Psoas muscle (tissue), 7 donors: ENCODE measurements at regions not wholly inside any gene's neighbourhood (a gene's known extent, or its start where the extent isn't known, plus 50 kb on each side); places are given as distances from the start of the nearest gene placed in this dataset.
"Not testable (repeated sequence)": the region's sequence is repeated elsewhere in the genome, so short reads cannot be mapped to it uniquely, and the experiment has no call there.

Experiments
- ATAC-seq, 4 donors: fragments of 200-7000 bp; cut with Tn5 transposase; one replicate each; pipeline ENCODE4 v1.9.1; 2020; ENCODE audit warnings: moderate library complexity in 3 of 4, mild to moderate bottlenecking in 2 of 4
- DNase-seq, 2 donors: peaks; one replicate each; pipeline ENCODE4 v3.0.0-alpha.2; 2020
- H3K27ac ChIP-seq: fragments of 200-600 bp; one replicate; pipeline ENCODE4 v1.8.0; 2022
- H3K27me3 ChIP-seq, 3 donors: fragments of 200-600 bp in 1 of 3; one replicate each; pipeline versions ENCODE4 v1.6.1 to v1.8.0; 2013 to 2022; ENCODE audit warnings: low read length in 2 of 3, mild to moderate bottlenecking in 2 of 3, moderate library complexity in 1 of 3; ENCODE audit not compliant: insufficient read depth in 3 of 3
- H3K36me3 ChIP-seq, 2 donors: fragments of 200-600 bp in 1 of 2; one replicate each; pipeline versions ENCODE4 v1.6.1 to v1.8.0; 2013 to 2022; ENCODE audit warnings: low read depth in 1 of 2, mild to moderate bottlenecking in 1 of 2, moderate library complexity in 1 of 2; ENCODE audit not compliant: insufficient read depth in 1 of 2
- H3K4me1 ChIP-seq: fragments of 200-600 bp; one replicate; pipeline ENCODE4 v1.8.0; 2022
- H3K4me3 ChIP-seq: fragments of 200-600 bp; one replicate; pipeline ENCODE4 v1.8.0; 2022; ENCODE audit warnings: mild to moderate bottlenecking
- H3K9me3 ChIP-seq: fragments of 200-600 bp; one replicate; pipeline ENCODE4 v1.8.0; 2022
- CTCF ChIP-seq: fragments of 200-600 bp; IDR thresholded peaks from one replicate; pipeline ENCODE4 v1.8.0; 2022; ENCODE audit warnings: antibody characterized with exemption
- WGBS, 3 donors: extraction: QIAGEN DNeasy Blood & Tissue Kit; methylation state at CpG; one replicate each; pipeline versions ENCODE4 v1.1.6 to v1.1.7; 2013; 5-methylcytosine and 5-hydroxymethylcytosine counted together
- intact Hi-C, 2 donors: fragments of 100-400 bp; cut with DNase I; formaldehyde crosslinking; loops; one replicate each; pipeline versions ENCODE4 v1.11.0 to v1.14.2; 2022
- donor health status: healthy with polysubstance abuse.
- donor health status: DM: no; HTN: no; CAD: no; lungs with moderate emphysema.
- donor health status: Bipolar disorder and iron deficiency.
- donor health status: healthy.
- donor health status: DM: yes; HTN: yes; CAD: no.
- donor health status: DM: no; HTN: no; CAD: no.
- donor health status: DM: yes; HTN: yes; CAD: no.

DNA sequence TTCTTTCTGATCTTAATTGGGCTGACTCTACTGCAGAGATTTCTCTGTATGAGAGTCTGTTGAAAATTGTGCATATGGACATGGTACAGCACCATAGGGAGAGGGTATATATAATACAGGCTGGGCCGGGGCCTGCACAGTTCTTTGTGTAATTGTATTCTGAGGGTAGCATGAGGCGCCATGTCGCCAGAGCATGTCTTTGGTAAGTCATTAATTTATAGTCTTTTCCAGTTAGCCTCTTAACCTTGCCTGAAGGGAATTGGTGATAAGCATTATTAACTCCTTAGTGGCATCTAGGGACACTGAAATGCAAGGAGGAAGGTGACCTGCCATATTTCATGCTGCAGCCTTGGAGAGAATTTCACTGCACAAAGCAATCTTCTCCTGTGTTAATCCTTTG is 569.9 kb downstream of the TMTC2 start:
- Histone ChIP-seq H3K27me3 (no peaks in the 10 kb centered on the region), H3K4me3 (no peak overlapping the region), H3K4me1 (no peaks in the 10 kb centered on the region), H3K9me3 (no peaks in the 10 kb centered on the region), H3K36me3 (no peaks in the 10 kb centered on the region), H3K27ac (no peak overlapping the region)
- no peak for DNase-seq
- TF ChIP-seq CTCF = no peak
- intact Hi-C loops = no loop called here
- WGBS, 3 donors = 77 to 80% (median 78%) methylated on average over 3 of the region's 3 CpGs
- no peak for ATAC-seq

DNA sequence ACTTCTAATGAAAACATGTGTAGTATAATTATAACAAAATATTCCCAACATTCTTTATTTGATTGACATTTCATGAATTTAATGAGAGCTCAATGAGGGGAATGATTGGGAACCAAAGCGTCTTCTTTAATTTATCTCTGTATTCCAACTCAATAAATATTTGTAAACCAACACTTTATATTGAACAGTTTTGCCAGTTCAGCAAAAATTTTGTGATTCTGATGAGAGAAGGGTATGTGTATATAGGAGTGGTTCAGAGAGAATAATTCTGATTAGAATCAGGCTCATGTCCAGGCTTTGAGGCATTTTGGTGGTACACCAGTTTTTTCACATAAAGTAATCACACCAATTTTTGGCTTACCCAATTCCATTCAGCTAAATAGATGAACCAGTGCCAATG is 564.2 kb downstream of the TMTC2 start:
- 95 to 96% (median 96%) methylated on average over 1 of the region's 1 CpG for WGBS, 3 donors
- Histone ChIP-seq H3K27ac (no peak overlapping the region), H3K36me3 (no peaks in the 10 kb centered on the region), H3K27me3 (no peaks in the 10 kb centered on the region), H3K9me3 (no peaks in the 10 kb centered on the region), H3K4me1 (no peaks in the 10 kb centered on the region), H3K4me3 (no peak overlapping the region)
- no peak for ATAC-seq
- no peak for TF ChIP-seq CTCF
- intact Hi-C loops = no loop called here
- DNase-seq = no peak

DNA sequence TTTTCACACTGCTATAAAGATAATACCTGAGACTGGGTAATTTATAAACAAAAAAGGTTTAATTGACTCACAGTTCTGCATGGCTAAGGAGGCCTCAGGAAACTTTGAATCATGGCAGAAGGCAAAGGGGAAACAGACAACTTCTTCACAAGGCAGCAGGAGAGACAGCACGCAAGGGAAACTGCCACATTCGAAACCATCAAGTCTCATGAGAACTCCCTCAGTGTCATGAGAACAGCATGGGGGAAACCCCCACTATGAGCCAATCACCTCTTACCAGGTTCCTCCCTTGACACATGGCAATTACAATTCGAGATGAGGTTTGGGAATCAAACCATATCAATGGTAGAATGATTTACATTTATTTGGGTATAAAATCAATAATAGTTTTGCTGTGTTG is 558.5 kb downstream of the TMTC2 start:
- TF ChIP-seq CTCF = no peak
- DNase-seq = no peak
- Histone ChIP-seq H3K27ac (no peak overlapping the region), H3K9me3 (no peaks in the 10 kb centered on the region), H3K27me3 (no peaks in the 10 kb centered on the region), H3K4me1 (no peaks in the 10 kb centered on the region), H3K36me3 (no peaks in the 10 kb centered on the region), H3K4me3 (no peak overlapping the region)
- intact Hi-C loops = no loop called here
- WGBS, 3 donors = 81 to 91% (median 81%) methylated on average over 3 of the region's 3 CpGs
- ATAC-seq = no peak

DNA sequence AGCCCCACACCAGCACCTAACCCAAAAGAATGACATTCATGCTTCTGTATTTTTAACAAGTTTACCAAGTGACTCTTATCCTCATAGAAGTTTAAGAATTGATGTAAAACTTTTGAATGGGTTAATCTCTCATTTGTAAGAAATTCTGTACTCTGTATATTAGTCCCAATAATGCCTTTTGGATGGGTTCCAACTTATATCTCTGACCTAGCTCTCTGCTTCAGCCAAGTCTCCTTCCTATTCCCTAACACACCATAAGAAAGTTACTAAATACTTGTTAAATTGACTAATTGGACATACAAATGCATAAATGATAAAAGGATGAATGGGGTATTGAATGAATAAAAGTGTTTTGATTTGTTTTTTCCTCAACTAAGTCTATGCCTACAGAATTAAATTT is 557.3 kb downstream of the TMTC2 start:
- no peak for DNase-seq
- H3K36me3 ChIP-seq = no peaks in the 10 kb centered on the region
- H3K9me3 ChIP-seq = no peaks in the 10 kb centered on the region
- H3K27me3 ChIP-seq = no peaks in the 10 kb centered on the region
- H3K4me1 ChIP-seq = no peaks in the 10 kb centered on the region
- no peak for ATAC-seq
- no peak overlapping the region for H3K27ac ChIP-seq
- intact Hi-C loops = no loop called here
- no peak overlapping the region for H3K4me3 ChIP-seq
- no peak for TF ChIP-seq CTCF

GRCh38 chr12:83233987-83234386 is 547.3 kb downstream of the TMTC2 start:
- not testable (repeated sequence) for H3K9me3 ChIP-seq, H3K36me3 ChIP-seq

DNA sequence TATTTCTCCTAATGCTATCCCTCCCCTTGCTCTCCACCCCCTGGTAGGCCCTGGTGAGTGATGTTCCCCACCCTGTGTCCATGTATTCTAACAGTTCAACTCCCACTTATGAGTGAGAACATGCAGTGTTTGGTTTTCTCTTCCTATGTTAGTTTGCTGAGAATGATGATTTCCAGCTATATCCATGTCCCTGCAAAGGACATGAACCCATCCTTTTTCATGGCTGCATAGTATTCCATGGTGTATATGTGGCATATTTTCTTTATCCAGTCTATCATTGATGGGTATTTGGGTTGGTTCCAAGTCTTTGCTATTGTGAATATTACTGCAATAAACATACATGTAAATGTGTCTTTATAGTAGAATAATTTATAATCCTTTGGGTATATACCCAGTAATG is 540.3 kb downstream of the TMTC2 start:
- H3K4me3 ChIP-seq, ATAC-seq, H3K36me3 ChIP-seq, intact Hi-C loops, H3K27me3 ChIP-seq, H3K9me3 ChIP-seq, DNase-seq, H3K27ac ChIP-seq, H3K4me1 ChIP-seq: not testable (repeated sequence)

More at GRCh38 chr12:83233987-83234386, 547.3 kb downstream of the TMTC2 start:
- H3K4me1 ChIP-seq, H3K27ac ChIP-seq, H3K4me3 ChIP-seq, intact Hi-C loops, H3K27me3 ChIP-seq, ATAC-seq, DNase-seq: not testable (repeated sequence)
